ENCODE measurements at regions not wholly inside any gene's neighbourhood (a gene's known extent, or its start where the extent isn't known, plus 50 kb on each side); places are given as distances from the start of the nearest gene placed in this dataset.

GRCh38 chr18:46366751-46367376 lies 262.7 kb downstream of the HAUS1 start:
- intact Hi-C loops (cut with micrococcal nuclease; ENCODE audit: unreplicated experiment) (no loop called here), in situ Hi-C loops (cut with HindIII; ENCODE audit: low pct_unique_long_range_greater_than_20kb, low sequenced_read_pairs) (no loop called here)
- H3K4me3 ChIP-seq (ENCODE audit: low read depth in 2 of 2, low read length in 2 of 2), result no peak overlapping the region
- POLR2A ChIA-PET, result no interaction called here
- no peak overlapping the region for H3K27ac ChIP-seq (ENCODE audit: low read length)
- TF ChIP-seq SIN3A (IDR thresholded peaks at IDR 0.05; ENCODE audit: borderline replicate concordance, insufficient read depth, low read depth, low read length) (no peak), POLR2AphosphoS5 (IDR thresholded peaks at IDR 0.05; ENCODE audit: low read depth, low read length) (no peak), TCF7L2 (IDR thresholded peaks at IDR 0.05; ENCODE audit: low read depth, low read length) (no peak), REST (IDR thresholded peaks at IDR 0.05; ENCODE audit: insufficient read depth in 1 of 2, low read depth in 2 of 2, low read length in 1 of 2) (no peak)
- H3K4me1 ChIP-seq (ENCODE audit: control insufficient read depth, insufficient read depth, low read length), result no peaks in the 10 kb centered on the region
- no peak for DNase-seq (ENCODE audit: low read depth, low spot score)
- H3K9me3 ChIP-seq (ENCODE audit: control insufficient read depth, insufficient read depth, low read depth, low read length), result no peaks in the 10 kb centered on the region
- no peak for ATAC-seq
- CTCF ChIA-PET, result no interaction called here
- no peaks in the 10 kb centered on the region for H3K27me3 ChIP-seq (ENCODE audit: control insufficient read depth, insufficient read depth, low read length)
- H3K36me3 ChIP-seq (ENCODE audit: control insufficient read depth, insufficient read depth, low read length), result no peaks in the 10 kb centered on the region
- BruUV-seq (replicated peaks), result no TSS peak

DNA sequence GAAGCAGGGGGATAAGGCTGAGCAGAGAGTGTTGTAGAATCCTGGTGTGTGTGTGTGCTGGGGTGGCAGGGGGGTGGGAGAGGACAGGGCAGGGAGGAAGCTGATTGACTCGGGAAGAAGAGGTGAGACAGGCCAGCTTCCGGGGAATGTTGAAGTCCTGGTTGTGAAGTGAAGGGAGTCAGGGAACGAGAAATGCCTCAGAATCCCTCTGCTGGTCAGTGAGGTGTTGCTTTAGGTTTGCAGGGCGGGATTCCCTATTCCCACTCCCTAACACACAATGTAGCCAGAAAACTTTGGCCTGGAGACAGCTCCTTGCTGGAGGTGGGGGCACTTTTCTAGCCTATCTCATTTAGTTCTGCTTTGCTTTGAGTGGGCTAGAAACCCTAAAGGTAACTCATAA lies 265.1 kb downstream of the HAUS1 start:
- BruUV-seq (replicated peaks), result no TSS peak
- intact Hi-C loops (cut with micrococcal nuclease; ENCODE audit: unreplicated experiment), result no loop called here
- DNase-seq (ENCODE audit: low read depth, low spot score) (no peak), ATAC-seq (no peak)
- Histone ChIP-seq H3K4me3 (ENCODE audit: low read depth in 2 of 2, low read length in 2 of 2) (no peak overlapping the region), H3K27me3 (ENCODE audit: control insufficient read depth, insufficient read depth, low read length) (no peaks in the 10 kb centered on the region), H3K27ac (ENCODE audit: low read length) (no peak overlapping the region), H3K9me3 (ENCODE audit: control insufficient read depth, insufficient read depth, low read depth, low read length) (no peaks in the 10 kb centered on the region), H3K4me1 (ENCODE audit: control insufficient read depth, insufficient read depth, low read length) (no peaks in the 10 kb centered on the region), H3K36me3 (ENCODE audit: control insufficient read depth, insufficient read depth, low read length) (no peaks in the 10 kb centered on the region)
- in situ Hi-C loops (cut with HindIII; ENCODE audit: low pct_unique_long_range_greater_than_20kb, low sequenced_read_pairs), result no loop called here
- CTCF ChIA-PET, result no interaction called here
- no peak for TF ChIP-seq POLR2AphosphoS5 (IDR thresholded peaks at IDR 0.05; ENCODE audit: low read depth, low read length)
- TF ChIP-seq CTCF (IDR thresholded peaks at IDR 0.05), result no peak
- TF ChIP-seq TCF7L2 (IDR thresholded peaks at IDR 0.05; ENCODE audit: low read depth, low read length), result no peak
- TF ChIP-seq SIN3A (IDR thresholded peaks at IDR 0.05; ENCODE audit: borderline replicate concordance, insufficient read depth, low read depth, low read length), result no peak
- TF ChIP-seq REST (IDR thresholded peaks at IDR 0.05; ENCODE audit: insufficient read depth in 1 of 2, low read depth in 2 of 2, low read length in 1 of 2), result no peak
- POLR2A ChIA-PET, result no interaction called here

All from Panc1 (cell line).